Transverse colon (tissue), 3 donors: ENCODE measurements at regions not wholly inside any gene's neighbourhood (a gene's known extent, or its start where the extent isn't known, plus 50 kb on each side); places are given as distances from the start of the nearest gene placed in this dataset.

Experiments
- EP300 ChIP-seq: sonication (generic); formaldehyde crosslinking; IDR thresholded peaks from one replicate; pipeline ENCODE4 v1.6.1; 2017; ENCODE audit warnings: antibody characterized with exemption, low read depth
- TF ChIP-seq, protein P1 (sequence below), 5 experiments: fragments of 200-600 bp in 3 of 5; fragments of 450-650 bp in 2 of 5; sonication (generic) in 3 of 5; IDR thresholded peaks; 1 replicate in 2 of 5; 2 replicates in 3 of 5; pipeline ENCODE4 v1.5.1; 2016 to 2017; ENCODE audit warnings: antibody characterized with exemption in 5 of 5, inconsistent platforms in 3 of 5, mild to moderate bottlenecking in 2 of 5, moderate library complexity in 1 of 5

DNA sequence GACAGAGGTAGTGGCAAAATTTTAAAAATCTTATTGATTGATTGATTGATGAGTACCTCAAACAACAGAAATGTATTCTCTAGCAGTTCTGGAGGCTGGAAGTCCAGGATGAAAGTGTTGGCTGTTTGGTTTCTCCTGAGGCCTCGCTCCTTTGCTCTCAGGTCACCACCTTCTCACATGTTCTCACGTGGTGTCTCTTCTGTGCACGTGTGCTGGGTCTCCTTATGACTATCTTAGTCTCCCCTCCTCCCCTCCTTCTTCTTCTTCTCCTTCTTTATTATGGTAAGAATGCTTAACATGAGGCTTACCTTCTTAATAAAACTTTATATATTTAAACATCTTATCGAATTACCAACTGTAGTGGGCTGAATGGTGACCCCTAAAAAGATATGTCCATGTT lies 446.0 kb upstream of the SPHKAP start:
- TF ChIP-seq, protein P1, sequence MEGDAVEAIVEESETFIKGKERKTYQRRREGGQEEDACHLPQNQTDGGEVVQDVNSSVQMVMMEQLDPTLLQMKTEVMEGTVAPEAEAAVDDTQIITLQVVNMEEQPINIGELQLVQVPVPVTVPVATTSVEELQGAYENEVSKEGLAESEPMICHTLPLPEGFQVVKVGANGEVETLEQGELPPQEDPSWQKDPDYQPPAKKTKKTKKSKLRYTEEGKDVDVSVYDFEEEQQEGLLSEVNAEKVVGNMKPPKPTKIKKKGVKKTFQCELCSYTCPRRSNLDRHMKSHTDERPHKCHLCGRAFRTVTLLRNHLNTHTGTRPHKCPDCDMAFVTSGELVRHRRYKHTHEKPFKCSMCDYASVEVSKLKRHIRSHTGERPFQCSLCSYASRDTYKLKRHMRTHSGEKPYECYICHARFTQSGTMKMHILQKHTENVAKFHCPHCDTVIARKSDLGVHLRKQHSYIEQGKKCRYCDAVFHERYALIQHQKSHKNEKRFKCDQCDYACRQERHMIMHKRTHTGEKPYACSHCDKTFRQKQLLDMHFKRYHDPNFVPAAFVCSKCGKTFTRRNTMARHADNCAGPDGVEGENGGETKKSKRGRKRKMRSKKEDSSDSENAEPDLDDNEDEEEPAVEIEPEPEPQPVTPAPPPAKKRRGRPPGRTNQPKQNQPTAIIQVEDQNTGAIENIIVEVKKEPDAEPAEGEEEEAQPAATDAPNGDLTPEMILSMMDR (IDR thresholded peaks at IDR 0.05) = no peak
- no peak for TF ChIP-seq EP300
